Keratinocyte (primary cell): ENCODE measurements at regions not wholly inside any gene's neighbourhood (a gene's known extent, or its start where the extent isn't known, plus 50 kb on each side); places are given as distances from the start of the nearest gene placed in this dataset.

Experiments
- DNase-seq: peaks from one replicate; pipeline ENCODE4 v3.0.0-alpha.2; 2011; ENCODE audit warnings: low read depth, missing footprints, low spot score
- FAIRE-seq: peaks from 2 replicates; lab custom pipeline; 2011; peaks lifted over from hg19 to GRCh38; lab: Jason Lieb, UNC
- H2AFZ ChIP-seq: 2 replicates; pipeline ENCODE4 v1.6.0; 2012; ENCODE audit warnings: low read length, control low read depth, inconsistent platforms; ENCODE audit not compliant: control insufficient read depth
- H3K27ac ChIP-seq: 2 replicates; pipeline ENCODE4 v1.5.1; 2011; ENCODE audit warnings: low read length; ENCODE audit not compliant: control insufficient read depth, insufficient read depth
- H3K27me3 ChIP-seq: 3 replicates; pipeline ENCODE4 v1.6.0; 2011; ENCODE audit warnings: low read length; ENCODE audit not compliant: control insufficient read depth, insufficient read depth; ENCODE audit errors: extremely low read depth
- H3K36me3 ChIP-seq, 2 experiments: 2 replicates in 1 of 2; 3 replicates in 1 of 2; pipeline ENCODE4 v1.5.1; 2011; ENCODE audit warnings: low read length in 2 of 2, mild to moderate bottlenecking in 1 of 2; ENCODE audit not compliant: control insufficient read depth in 2 of 2, insufficient read depth in 2 of 2; ENCODE audit errors: extremely low read depth in 1 of 2
- H3K4me1 ChIP-seq: 3 replicates; pipeline ENCODE4 v1.5.1; 2011; ENCODE audit warnings: low read length; ENCODE audit not compliant: control insufficient read depth, insufficient read depth; ENCODE audit errors: extremely low read depth
- H3K4me2 ChIP-seq: 3 replicates; pipeline ENCODE4 v1.6.0; 2011; ENCODE audit warnings: low read depth, low read length; ENCODE audit not compliant: control insufficient read depth, insufficient read depth; ENCODE audit errors: extremely low read depth
- H3K4me3 ChIP-seq, 3 experiments: fragments of 200-600 bp in 1 of 3; sonication (generic) in 1 of 3; 2 replicates in 2 of 3; 3 replicates in 1 of 3; pipeline ENCODE4 v1.5.1; 2011 to 2016; ENCODE audit warnings: low read length in 3 of 3, mild to moderate bottlenecking in 3 of 3, control low read depth in 2 of 3, inconsistent platforms in 1 of 3, low read depth in 1 of 3, mixed read lengths in 1 of 3, mixed run types in 1 of 3, moderate library complexity in 1 of 3; ENCODE audit not compliant: control insufficient read depth in 2 of 3, insufficient read depth in 2 of 3; ENCODE audit errors: extremely low read depth in 1 of 3
- H3K79me2 ChIP-seq: 2 replicates; pipeline ENCODE4 v1.6.0; 2012; ENCODE audit warnings: low read length; ENCODE audit not compliant: control insufficient read depth, insufficient read depth
- H3K9ac ChIP-seq: 3 replicates; pipeline ENCODE4 v1.6.0; 2011; ENCODE audit warnings: low read length; ENCODE audit not compliant: control insufficient read depth, insufficient read depth; ENCODE audit errors: extremely low read depth
- H3K9me1 ChIP-seq: 3 replicates; pipeline ENCODE4 v1.6.0; 2011; ENCODE audit warnings: low read length; ENCODE audit not compliant: control insufficient read depth, insufficient read depth; ENCODE audit errors: extremely low read depth
- H3K9me3 ChIP-seq: 2 replicates; pipeline ENCODE4 v1.5.1; 2012; ENCODE audit warnings: low read depth, low read length; ENCODE audit not compliant: control insufficient read depth
- H4K20me1 ChIP-seq: 3 replicates; pipeline ENCODE4 v1.6.0; 2011; ENCODE audit warnings: low read length; ENCODE audit not compliant: control insufficient read depth, insufficient read depth; ENCODE audit errors: extremely low read depth
- EZH2 ChIP-seq: IDR thresholded peaks from one replicate; pipeline ENCODE4 v1.6.1; 2012; ENCODE audit warnings: inconsistent platforms, mild to moderate bottlenecking, low read length, moderate library complexity
- dilution Hi-C: fragments of 300-500 bp; cut with MboI; formaldehyde crosslinking; loops from one replicate; pipeline ENCODE4 v1.7.0; 2020; ENCODE audit warnings: low sequenced_read_pairs; ENCODE audit not compliant: extremely low pct_ligation_motif_present
- TF ChIP-seq, protein P1 (sequence below), 3 experiments: IDR thresholded peaks in 1 of 3; conservative IDR thresholded peaks in 1 of 3; optimal IDR thresholded peaks in 1 of 3; 2 replicates in 2 of 3; 3 replicates in 1 of 3; pipeline versions ENCODE3 to v1.5.1; 2011; ENCODE audit warnings: low read length in 3 of 3, mild to moderate bottlenecking in 3 of 3, moderate library complexity in 2 of 3, control low read depth in 1 of 3, inconsistent platforms in 1 of 3; ENCODE audit not compliant: insufficient read depth in 2 of 3; ENCODE audit errors: extremely low read depth in 1 of 3

GRCh38 chr15:53068636-53069035 is 278.5 kb upstream of the ONECUT1 start:
- H3K27ac ChIP-seq, result no peak overlapping the region
- peaks cover 3% of the 10 kb centered on the region for H4K20me1 ChIP-seq
- H3K4me2 ChIP-seq, result no peak overlapping the region
- H3K9me3 ChIP-seq, result no peaks in the 10 kb centered on the region
- H3K4me1 ChIP-seq, result peaks cover 6% of the 10 kb centered on the region
- DNase-seq (no peak), FAIRE-seq (no peak)
- dilution Hi-C loops, result no loop called here
- no peak overlapping the region for H2AFZ ChIP-seq
- no peak overlapping the region for H3K4me3 ChIP-seq
- TF ChIP-seq, protein P1, sequence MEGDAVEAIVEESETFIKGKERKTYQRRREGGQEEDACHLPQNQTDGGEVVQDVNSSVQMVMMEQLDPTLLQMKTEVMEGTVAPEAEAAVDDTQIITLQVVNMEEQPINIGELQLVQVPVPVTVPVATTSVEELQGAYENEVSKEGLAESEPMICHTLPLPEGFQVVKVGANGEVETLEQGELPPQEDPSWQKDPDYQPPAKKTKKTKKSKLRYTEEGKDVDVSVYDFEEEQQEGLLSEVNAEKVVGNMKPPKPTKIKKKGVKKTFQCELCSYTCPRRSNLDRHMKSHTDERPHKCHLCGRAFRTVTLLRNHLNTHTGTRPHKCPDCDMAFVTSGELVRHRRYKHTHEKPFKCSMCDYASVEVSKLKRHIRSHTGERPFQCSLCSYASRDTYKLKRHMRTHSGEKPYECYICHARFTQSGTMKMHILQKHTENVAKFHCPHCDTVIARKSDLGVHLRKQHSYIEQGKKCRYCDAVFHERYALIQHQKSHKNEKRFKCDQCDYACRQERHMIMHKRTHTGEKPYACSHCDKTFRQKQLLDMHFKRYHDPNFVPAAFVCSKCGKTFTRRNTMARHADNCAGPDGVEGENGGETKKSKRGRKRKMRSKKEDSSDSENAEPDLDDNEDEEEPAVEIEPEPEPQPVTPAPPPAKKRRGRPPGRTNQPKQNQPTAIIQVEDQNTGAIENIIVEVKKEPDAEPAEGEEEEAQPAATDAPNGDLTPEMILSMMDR (optimal IDR thresholded peaks at IDR 0.05 in 1 of 3, IDR thresholded peaks at IDR 0.05 in 1 of 3, conservative IDR thresholded peaks at IDR 0.05 in 1 of 3; ENCODE audit: extremely low read depth in 1 of 3, insufficient read depth in 2 of 3, low read length in 3 of 3), result no peak
- TF ChIP-seq EZH2, result no peak
- no peak overlapping the region for H3K9ac ChIP-seq
- H3K27me3 ChIP-seq, result no peaks in the 10 kb centered on the region
- H3K9me1 ChIP-seq, result no peaks in the 10 kb centered on the region
- no peaks in the 10 kb centered on the region for H3K36me3 ChIP-seq
- H3K79me2 ChIP-seq, result no peaks in the 10 kb centered on the region

DNA sequence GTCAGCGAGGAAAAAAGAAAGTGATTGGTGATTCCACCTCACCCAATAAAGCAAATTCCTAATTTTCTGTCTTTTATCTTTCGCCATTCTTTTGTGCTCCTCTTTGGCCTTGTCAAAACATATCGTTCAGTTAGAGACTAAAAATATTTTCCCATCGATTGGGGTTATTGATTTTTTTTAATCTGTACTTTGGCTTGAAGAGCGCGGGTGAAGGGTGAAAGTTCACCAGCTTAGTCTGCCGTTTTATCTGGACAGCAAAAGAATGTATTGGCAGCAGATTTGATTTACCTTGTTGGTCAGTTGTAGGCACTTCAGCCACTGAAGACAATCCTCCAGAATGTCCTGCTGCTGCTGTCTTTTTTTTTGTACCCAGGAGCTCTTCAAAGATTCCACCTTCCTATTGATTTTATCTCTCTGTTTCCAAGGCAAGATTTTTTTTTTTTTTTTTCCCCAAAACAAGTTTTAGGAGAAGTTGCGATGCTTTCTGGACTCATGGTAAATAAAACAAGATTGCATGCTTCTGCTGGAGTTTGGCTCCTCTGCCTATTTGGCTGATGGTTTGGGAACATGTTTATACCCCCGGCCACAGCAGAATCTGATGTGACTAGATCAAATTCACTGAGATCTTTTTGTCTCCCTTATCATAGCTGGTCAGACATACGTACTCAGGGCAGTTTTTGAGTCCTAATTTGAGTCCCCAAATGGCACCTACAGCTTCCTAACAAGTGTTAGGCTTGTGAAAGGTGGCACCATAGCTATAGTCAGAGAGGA is 269.3 kb upstream of the ONECUT1 start:
- Histone ChIP-seq H3K27ac (no peak overlapping the region), H3K9ac (no peak overlapping the region), H3K27me3 (no peaks in the 10 kb centered on the region), H3K4me3 (no peak overlapping the region), H3K9me1 (no peaks in the 10 kb centered on the region), H3K4me2 (no peak overlapping the region), H3K79me2 (no peaks in the 10 kb centered on the region), H3K9me3 (no peaks in the 10 kb centered on the region), H2AFZ (no peak overlapping the region), H3K4me1 (no peaks in the 10 kb centered on the region), H3K36me3 (no peaks in the 10 kb centered on the region), H4K20me1 (no peaks in the 10 kb centered on the region)
- dilution Hi-C loops, result no loop called here
- DNase-seq, result no peak
- no peak for FAIRE-seq
- no peak for TF ChIP-seq EZH2
- TF ChIP-seq, protein P1 (optimal IDR thresholded peaks at IDR 0.05 in 1 of 3, IDR thresholded peaks at IDR 0.05 in 1 of 3, conservative IDR thresholded peaks at IDR 0.05 in 1 of 3; ENCODE audit: extremely low read depth in 1 of 3, insufficient read depth in 2 of 3, low read length in 3 of 3), result no peak
